ENCODE measurements at regions not wholly inside any gene's neighbourhood (a gene's known extent, or its start where the extent isn't known, plus 50 kb on each side); places are given as distances from the start of the nearest gene placed in this dataset.

- TF ChIP-seq TCF7 (IDR thresholded peaks at IDR 0.05; ENCODE audit: borderline replicate concordance), result no peak
- TF ChIP-seq REST (IDR thresholded peaks at IDR 0.05; ENCODE audit: low read depth, low read length), result no peak
- no peak for TF ChIP-seq STAT1 (conservative IDR thresholded peaks at IDR 0.05)
- TF ChIP-seq EGR1 (IDR thresholded peaks at IDR 0.05; ENCODE audit: borderline replicate concordance in 1 of 2, low read depth in 2 of 2, low read length in 2 of 2), result no peak
- no peak for TF ChIP-seq CTCF (IDR thresholded peaks at IDR 0.05 in 2 of 3, conservative IDR thresholded peaks at IDR 0.05 in 1 of 3; ENCODE audit: control insufficient read depth in 2 of 3, extremely low read depth in 1 of 3, insufficient read depth in 1 of 3, low read depth in 3 of 3, low read length in 3 of 3)
- no peak for TF ChIP-seq RFX5 (IDR thresholded peaks at IDR 0.05; ENCODE audit: low read depth, low read length)
- TF ChIP-seq BRCA1 (IDR thresholded peaks at IDR 0.05; ENCODE audit: low read depth, low read length), result no peak
- TF ChIP-seq ZSCAN29 (IDR thresholded peaks at IDR 0.05), result no peak
- TF ChIP-seq ATF2 (IDR thresholded peaks at IDR 0.05; ENCODE audit: low read length), result no peak
- TF ChIP-seq TAF1 (IDR thresholded peaks at IDR 0.05; ENCODE audit: borderline replicate concordance, low read depth, low read length), result no peak
- no peak for TF ChIP-seq RAD21 (IDR thresholded peaks at IDR 0.05; ENCODE audit: insufficient read depth, low read depth, low read length)
Observed at GRCh38 chr4:81965911-81966310, 407.9 kb downstream of the HNRNPD start.

Measured in GM12878 (cell line).